ENCODE measurements at regions not wholly inside any gene's neighbourhood (a gene's known extent, or its start where the extent isn't known, plus 50 kb on each side); places are given as distances from the start of the nearest gene placed in this dataset.
"Not testable (repeated sequence)": the region's sequence is repeated elsewhere in the genome, so short reads cannot be mapped to it uniquely, and the experiment has no call there.

DNA sequence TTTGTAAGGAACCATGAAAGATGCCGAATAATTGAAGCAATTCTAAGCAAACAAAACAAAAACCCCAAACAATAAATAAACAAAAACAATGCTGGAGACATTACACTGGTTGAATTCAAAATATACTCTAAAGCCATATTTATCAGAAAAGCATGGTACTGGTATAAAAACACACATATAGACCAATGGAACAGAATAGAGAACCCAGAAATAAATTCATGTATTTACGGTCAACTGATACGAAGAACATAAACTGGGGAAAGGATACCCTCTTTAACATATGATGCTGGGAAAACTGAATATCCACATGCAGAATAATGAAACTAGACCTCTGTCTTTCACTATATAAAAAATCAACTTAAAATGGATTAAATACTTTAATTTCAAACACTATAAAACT, 214.3 kb upstream of the PDZRN3 start:
- no peak for DNase-seq

- no peak for DNase-seq
Measured at GRCh38 chr3:73835945-73836344, 211.2 kb upstream of the PDZRN3 start.

GRCh38 chr3:73832426-73832825, 207.7 kb upstream of the PDZRN3 start:
- DNase-seq, result no peak

- DNase-seq, result no peak
Measured at GRCh38 chr3:73828348-73828747, 203.6 kb upstream of the PDZRN3 start.

GRCh38 chr3:73827725-73828211, 203.0 kb upstream of the PDZRN3 start:
- DNase-seq, result peak; percentile 2

DNA sequence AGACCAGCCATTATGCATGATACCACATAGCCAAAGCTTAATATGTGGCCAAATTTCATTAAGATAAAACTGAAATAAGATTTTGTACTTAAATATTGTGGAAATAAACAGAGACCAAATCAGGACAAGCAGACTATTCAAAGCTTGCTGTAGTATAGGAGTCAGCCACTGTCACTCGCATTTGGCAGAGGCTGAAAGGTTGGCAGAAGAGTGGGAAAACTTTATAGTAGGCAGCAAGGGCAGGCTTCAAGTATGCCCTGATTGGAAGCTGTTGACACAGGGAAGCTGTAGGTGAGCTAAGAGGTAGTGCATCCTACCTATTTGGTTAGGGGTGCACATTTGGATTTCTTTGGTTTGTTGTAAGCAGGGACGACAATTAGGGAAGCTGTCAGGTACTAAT, 202.5 kb upstream of the PDZRN3 start:
- no peak for DNase-seq

- DNase-seq, result not testable (repeated sequence)
Measured at GRCh38 chr3:73820896-73821295, 196.2 kb upstream of the PDZRN3 start.

DNA sequence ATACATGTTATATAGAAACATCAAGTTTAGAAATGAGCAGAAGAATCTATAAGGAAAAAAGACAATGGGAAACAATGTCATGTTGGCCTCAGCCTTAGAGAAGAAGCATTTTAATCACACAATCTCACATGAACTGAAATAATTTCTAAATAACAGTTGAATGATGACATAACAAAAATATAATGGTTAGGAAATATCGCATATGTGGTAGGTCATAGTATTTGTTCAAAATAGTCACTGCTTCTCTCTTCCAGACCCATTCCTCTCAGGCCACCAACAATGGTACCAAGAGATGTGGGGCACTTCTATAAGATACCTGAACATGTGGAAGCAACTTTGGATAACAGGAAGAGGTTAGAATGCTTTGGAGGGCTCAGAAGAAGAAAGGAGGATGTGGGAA, 195.7 kb upstream of the PDZRN3 start:
- no peak for DNase-seq

- no peak for DNase-seq
Measured at GRCh38 chr3:73815966-73816365, 191.2 kb upstream of the PDZRN3 start.

GRCh38 chr3:73813692-73814292, 189.1 kb upstream of the PDZRN3 start:
- DNase-seq, result peak; percentile 82

DNA sequence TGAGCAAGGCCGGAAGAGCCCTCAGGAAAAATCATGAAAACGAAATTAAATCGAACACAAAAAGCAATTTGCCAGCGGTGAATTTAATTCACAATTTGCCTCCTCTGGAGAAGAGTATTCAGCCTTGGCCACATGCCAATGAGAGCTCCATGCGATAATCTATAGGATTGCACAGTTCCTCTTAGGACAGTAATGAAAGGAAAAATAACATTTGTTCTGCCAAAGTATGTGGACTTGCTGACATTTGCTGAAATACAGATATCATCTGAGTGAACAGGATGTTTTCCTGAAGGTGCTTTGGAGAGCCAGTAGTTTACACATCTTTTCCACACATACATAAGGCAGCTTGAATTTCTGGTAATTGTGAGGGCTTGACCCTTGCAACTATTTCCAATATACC, 188.6 kb upstream of the PDZRN3 start:
- DNase-seq, result peak; percentile 78

- DNase-seq, result no peak
Measured at GRCh38 chr3:73812054-73812453, 187.3 kb upstream of the PDZRN3 start.

DNA sequence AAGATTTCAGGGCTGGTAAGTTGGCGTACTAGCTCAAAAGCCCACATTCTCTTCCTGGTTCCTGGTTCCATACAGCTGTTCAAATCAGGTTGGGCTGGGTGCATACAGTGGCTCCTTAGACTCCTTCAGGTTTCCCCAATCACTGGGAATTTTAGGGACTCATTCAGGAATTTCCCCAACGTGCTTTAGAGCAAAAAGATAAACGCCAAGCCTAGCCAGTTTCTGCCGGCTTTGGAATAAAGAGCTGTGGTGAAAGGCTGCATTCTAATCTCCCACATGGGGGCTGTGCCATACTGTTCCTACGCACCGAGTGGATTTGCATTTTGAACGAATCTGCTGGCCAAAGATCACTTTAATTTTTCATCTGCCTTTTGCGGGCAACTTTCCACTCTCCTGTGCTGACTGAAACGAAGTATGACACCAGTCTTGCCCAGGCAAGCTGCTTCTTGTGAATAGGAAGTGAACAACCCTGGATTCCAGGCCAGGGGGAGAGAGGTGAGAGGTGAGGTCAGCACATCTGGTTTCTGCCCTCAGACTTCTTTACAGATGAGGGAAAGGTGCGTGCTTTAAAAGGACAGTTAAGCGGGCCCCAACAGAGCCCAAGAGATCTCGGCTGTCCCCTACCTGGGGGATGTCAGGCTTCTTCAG, 184.2 kb upstream of the PDZRN3 start:
- no peak for DNase-seq

DNA sequence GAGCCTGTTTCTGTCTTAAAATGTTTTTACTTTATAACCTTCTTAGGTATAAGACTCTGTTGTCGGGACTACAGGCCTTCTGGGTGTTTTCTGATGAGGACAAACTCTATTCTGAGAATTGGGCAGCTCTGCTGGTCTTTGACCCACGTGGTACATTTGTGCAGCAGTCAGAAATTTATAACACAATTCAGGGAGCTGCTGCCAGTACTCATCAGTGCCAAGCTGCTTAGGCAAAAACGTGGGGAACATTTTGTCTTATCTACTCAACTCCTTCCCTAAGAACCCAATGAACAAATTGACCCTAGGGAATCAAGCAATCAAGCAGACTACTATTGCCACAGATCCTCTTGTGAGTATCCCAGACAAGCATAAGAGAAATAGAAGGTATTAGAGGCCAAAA, 180.7 kb upstream of the PDZRN3 start:
- DNase-seq, result no peak

- DNase-seq, result peak; percentile 36
Measured at GRCh38 chr3:73804204-73804603, 179.5 kb upstream of the PDZRN3 start.

DNA sequence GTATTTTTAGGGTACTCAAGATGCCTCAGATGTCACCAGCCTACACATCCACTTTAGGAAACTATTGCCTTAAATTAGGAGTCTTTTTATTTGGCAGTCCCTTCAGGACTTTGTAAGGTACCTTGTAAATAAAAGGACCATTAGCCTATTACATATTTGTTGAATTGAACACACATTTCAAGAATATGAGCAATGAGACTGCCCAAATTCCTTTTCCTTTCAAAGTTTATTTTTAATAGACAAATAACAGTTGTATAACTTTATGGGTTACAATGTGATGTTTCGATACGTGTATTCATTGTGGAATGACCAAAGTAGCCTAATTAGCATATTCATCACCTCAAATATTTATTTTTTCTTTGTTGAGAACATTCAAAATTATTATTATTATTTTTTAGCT, 176.7 kb upstream of the PDZRN3 start:
- DNase-seq, result no peak

- DNase-seq, result no peak
Measured at GRCh38 chr3:73797311-73797710, 172.6 kb upstream of the PDZRN3 start.

GRCh38 chr3:73796382-73796781, 171.6 kb upstream of the PDZRN3 start:
- peak; percentile 31 for DNase-seq

DNA sequence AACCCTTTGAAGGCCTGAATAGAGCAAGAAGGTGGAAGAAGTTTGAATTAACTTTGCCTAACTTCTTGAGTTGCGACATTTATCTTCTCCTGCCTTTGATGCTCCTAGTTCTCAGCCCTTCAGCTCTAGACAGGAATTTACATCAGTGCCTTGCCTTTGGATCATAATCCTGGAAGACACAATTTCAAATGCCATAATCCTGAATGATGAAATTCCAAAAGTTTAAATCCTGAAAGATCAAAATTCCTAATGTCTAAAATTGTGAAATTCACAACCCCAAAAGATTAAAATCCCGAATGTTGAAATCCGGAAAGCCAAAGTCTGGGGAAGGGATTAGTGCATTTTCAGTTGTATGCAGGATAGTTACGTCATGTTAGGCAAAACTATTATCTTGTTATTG, 166.6 kb upstream of the PDZRN3 start:
- DNase-seq, result no peak

DNA sequence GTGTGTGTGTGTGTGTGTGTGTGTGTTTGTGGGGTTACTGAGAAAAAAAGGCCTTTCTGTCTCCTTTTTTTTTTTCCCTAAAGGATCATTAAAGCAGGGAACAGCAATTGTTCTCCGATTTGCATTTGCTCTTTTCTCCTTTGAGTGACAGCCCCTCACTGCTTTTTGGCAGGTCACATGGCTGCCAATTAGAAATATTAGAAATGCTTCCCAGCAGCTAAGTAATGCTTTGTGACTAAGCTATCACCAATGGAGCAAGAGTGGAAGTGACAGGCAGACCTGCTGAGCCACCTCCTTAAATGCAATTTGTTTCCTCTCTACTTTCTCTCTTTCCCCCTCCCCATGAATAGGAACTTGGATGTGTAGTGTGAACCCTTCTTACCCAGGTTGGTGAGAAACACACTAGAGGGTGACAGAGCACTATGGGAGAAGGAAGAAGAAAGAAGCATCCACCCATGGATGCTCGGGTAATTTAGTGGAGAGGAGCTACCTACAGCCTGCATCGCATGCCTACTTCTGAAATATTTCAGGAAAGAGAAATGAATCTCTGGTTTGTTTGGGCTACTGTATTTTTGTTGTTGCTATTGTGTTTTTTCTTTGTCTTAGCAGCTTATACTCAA, 165.2 kb upstream of the PDZRN3 start:
- DNase-seq, result peak; percentile 20

DNA sequence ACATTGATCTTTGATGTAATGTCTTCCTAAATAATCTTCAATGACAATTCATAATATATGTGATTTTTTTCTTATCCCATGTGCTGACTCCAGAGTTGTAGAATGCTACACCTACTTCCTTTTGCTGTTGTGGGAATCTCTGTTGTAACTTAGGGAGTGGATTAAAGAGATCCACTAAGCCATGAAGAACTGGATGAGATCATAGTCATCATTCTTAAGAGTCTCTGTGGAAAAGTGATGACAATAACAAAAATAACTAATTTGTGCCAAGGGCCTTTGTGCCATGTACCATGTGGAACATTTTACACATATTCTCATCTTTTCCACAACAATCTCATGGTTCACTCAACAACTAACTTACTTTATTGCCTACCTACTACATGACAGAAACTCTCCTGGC, 162.9 kb upstream of the PDZRN3 start:
- no peak for DNase-seq

DNA sequence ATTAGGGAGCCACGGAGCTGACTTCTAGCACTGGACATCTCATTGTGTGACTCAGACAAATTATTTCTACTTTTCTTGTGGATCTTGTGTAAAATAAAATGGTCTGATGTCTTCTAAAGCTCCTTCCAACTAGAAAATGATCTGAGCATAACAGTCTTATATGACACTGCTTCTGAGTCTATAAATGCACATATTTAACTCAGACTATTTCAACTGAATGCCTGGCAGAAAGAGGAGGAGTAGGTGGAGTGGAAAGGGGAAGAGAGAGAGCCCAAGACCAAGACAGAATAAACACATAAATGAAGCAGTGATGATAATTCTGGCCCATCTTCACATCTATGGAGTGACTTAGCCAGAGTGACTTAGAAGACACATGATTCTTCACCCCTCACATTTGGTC, 162.3 kb upstream of the PDZRN3 start:
- DNase-seq, result no peak

DNA sequence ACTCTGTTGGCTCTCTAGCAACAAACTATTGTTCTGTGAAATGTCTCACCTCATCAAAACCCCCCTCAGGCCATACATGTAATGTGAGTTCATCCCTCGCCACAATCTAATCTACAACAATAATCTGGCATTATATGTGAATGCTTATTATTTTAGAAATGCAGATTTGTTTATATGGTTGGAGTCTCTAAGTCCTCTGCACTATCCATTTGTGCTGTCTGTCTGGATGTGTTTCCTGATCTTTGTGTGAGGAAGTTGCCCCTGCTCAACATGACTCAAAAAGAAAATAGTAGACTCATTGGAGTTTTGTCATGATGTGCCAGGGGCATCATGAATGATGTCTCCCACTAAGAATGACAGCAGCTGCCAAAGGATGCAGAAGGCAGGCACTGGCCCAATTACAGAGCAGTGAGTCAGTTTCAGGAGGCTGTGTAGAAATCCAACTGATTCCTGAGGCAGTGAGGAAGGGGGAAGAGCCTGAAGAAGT, 161.6 kb upstream of the PDZRN3 start:
- DNase-seq, result peak; percentile 8

DNA sequence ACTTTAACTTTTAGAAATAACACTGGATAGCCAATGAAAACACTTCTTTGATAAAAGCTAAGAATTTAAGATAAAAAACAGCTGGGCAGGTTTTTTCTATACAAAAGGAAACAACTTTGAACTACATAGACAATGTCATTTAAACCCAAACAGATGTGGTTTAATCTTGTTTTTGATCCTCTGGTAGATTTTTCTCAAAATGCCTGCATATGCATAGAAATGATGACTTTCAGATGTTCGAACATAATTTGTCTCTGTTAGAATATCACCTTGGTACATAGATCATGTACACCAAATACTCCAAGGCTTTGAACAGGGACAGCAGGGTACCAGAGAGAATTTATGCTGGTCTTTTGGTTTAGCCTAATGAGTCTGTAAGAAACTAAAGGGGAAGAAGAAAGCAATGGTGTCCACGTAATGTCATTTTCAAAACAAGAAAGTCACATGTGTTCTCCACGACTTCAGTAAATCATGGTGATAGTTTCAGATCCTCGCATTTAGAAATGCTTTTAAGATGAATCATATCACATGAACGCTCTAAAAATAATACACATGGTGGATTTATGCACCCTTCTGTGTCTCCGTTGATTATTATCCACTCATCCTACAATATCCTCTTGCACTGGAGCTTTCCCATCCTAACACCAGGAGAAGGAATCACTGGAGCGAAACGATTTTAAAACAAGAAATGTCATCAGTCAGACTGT, 160.1 kb upstream of the PDZRN3 start:
- DNase-seq, result no peak

Measured in NCI-H69 (cell line).